HUES6 (cell line): ENCODE measurements at regions not wholly inside any gene's neighbourhood (a gene's known extent, or its start where the extent isn't known, plus 50 kb on each side); places are given as distances from the start of the nearest gene placed in this dataset.

ENCODE experiments used
- H3K27ac ChIP-seq: 2 replicates; pipeline ENCODE4 v1.7.0; 2013; ENCODE audit warnings: low read depth, mild to moderate bottlenecking, low read length, inconsistent platforms
- H3K27me3 ChIP-seq: 2 replicates; pipeline ENCODE4 v1.6.1; 2013; ENCODE audit warnings: low read length; ENCODE audit not compliant: control insufficient read depth, insufficient read depth
- H3K36me3 ChIP-seq: 2 replicates; pipeline ENCODE4 v1.6.1; 2013; ENCODE audit warnings: low read length; ENCODE audit not compliant: control insufficient read depth, insufficient read depth
- H3K4me1 ChIP-seq: 2 replicates; pipeline ENCODE4 v1.6.1; 2013; ENCODE audit warnings: low read length; ENCODE audit not compliant: control insufficient read depth, insufficient read depth
- H3K4me3 ChIP-seq: 2 replicates; pipeline ENCODE4 v1.5.1; 2013; ENCODE audit warnings: low read depth, low read length
- H3K9ac ChIP-seq: one replicate; pipeline ENCODE4 v1.6.1; 2013; ENCODE audit warnings: mild to moderate bottlenecking, low read length
- H3K9me3 ChIP-seq: 2 replicates; pipeline ENCODE4 v1.6.1; 2013; ENCODE audit warnings: low read depth, low read length; ENCODE audit not compliant: control insufficient read depth, insufficient read depth

GRCh38 chr19:30665449-30665848 is 293.3 kb downstream of the ZNF536 start:
- H3K4me1 ChIP-seq = peaks cover 10% of the 10 kb centered on the region
- H3K9ac ChIP-seq = no peak overlapping the region
- H3K27me3 ChIP-seq = peaks cover 5% of the 10 kb centered on the region
- no peaks in the 10 kb centered on the region for H3K9me3 ChIP-seq
- no peak overlapping the region for H3K27ac ChIP-seq
- no peaks in the 10 kb centered on the region for H3K36me3 ChIP-seq
- H3K4me3 ChIP-seq = no peak overlapping the region

GRCh38 chr19:30663611-30664174 is 291.5 kb downstream of the ZNF536 start:
- Histone ChIP-seq H3K27me3 (no peaks in the 10 kb centered on the region), H3K9me3 (no peaks in the 10 kb centered on the region), H3K4me1 (peaks cover 10% of the 10 kb centered on the region), H3K36me3 (no peaks in the 10 kb centered on the region), H3K9ac (no peak overlapping the region), H3K27ac (no peak overlapping the region), H3K4me3 (no peak overlapping the region)

- Histone ChIP-seq H3K4me1 (peaks cover 10% of the 10 kb centered on the region), H3K36me3 (no peaks in the 10 kb centered on the region), H3K27ac (no peak overlapping the region), H3K27me3 (no peaks in the 10 kb centered on the region; the same call in 1 of the 2 replicates), H3K4me3 (no peak overlapping the region), H3K9me3 (no peaks in the 10 kb centered on the region), H3K9ac (no peak overlapping the region)
Observed at GRCh38 chr19:30662211-30662861, 290.2 kb downstream of the ZNF536 start.

GRCh38 chr19:30659638-30660037 is 287.5 kb downstream of the ZNF536 start:
- Histone ChIP-seq H3K27ac (no peak overlapping the region), H3K9me3 (no peaks in the 10 kb centered on the region), H3K4me1 (peaks cover 10% of the 10 kb centered on the region), H3K9ac (no peak overlapping the region), H3K4me3 (no peak overlapping the region), H3K27me3 (peaks cover 3% of the 10 kb centered on the region), H3K36me3 (no peaks in the 10 kb centered on the region)

GRCh38 chr19:30656520-30657100 is 284.4 kb downstream of the ZNF536 start:
- H3K36me3 ChIP-seq = no peaks in the 10 kb centered on the region

GRCh38 chr19:30653646-30654386 is 281.6 kb downstream of the ZNF536 start:
- Histone ChIP-seq H3K9me3 (no peaks in the 10 kb centered on the region), H3K27ac (no peak overlapping the region), H3K9ac (no peak overlapping the region), H3K27me3 (peaks cover 3% of the 10 kb centered on the region), H3K36me3 (no peaks in the 10 kb centered on the region), H3K4me3 (no peak overlapping the region), H3K4me1 (peaks cover 2% of the 10 kb centered on the region; the same call in 1 of the 2 replicates)

More at GRCh38 chr19:30656520-30657100, 284.4 kb downstream of the ZNF536 start:
- Histone ChIP-seq H3K27me3 (peaks cover 3% of the 10 kb centered on the region), H3K4me1 (no peaks in the 10 kb centered on the region), H3K9ac (no peak overlapping the region), H3K27ac (no peak overlapping the region), H3K9me3 (no peaks in the 10 kb centered on the region), H3K4me3 (no peak overlapping the region)

GRCh38 chr19:30652751-30653150 is 280.6 kb downstream of the ZNF536 start:
- no peaks in the 10 kb centered on the region for H3K9me3 ChIP-seq
- no peak overlapping the region for H3K27ac ChIP-seq
- H3K9ac ChIP-seq = no peak overlapping the region
- H3K27me3 ChIP-seq = peaks cover 3% of the 10 kb centered on the region
- no peaks in the 10 kb centered on the region for H3K36me3 ChIP-seq
- H3K4me1 ChIP-seq = peaks cover 2% of the 10 kb centered on the region; the same call in 1 of the 2 replicates
- H3K4me3 ChIP-seq = no peak overlapping the region

- H3K27me3 ChIP-seq = peaks cover 2% of the 10 kb centered on the region
- no peaks in the 10 kb centered on the region for H3K36me3 ChIP-seq
Observed at GRCh38 chr19:30651691-30652090, 279.5 kb downstream of the ZNF536 start.

GRCh38 chr19:30651066-30651465 is 278.9 kb downstream of the ZNF536 start:
- Histone ChIP-seq H3K4me1 (peaks cover 2% of the 10 kb centered on the region; the same call in 1 of the 2 replicates), H3K27me3 (no peaks in the 10 kb centered on the region; the same call in 1 of the 2 replicates), H3K36me3 (no peaks in the 10 kb centered on the region), H3K4me3 (no peak overlapping the region), H3K27ac (no peak overlapping the region), H3K9ac (no peak overlapping the region), H3K9me3 (no peaks in the 10 kb centered on the region)

More at GRCh38 chr19:30651691-30652090, 279.5 kb downstream of the ZNF536 start:
- H3K4me1 ChIP-seq = peaks cover 2% of the 10 kb centered on the region; the same call in 1 of the 2 replicates
- no peaks in the 10 kb centered on the region for H3K9me3 ChIP-seq
- no peak overlapping the region for H3K4me3 ChIP-seq
- H3K27ac ChIP-seq = no peak overlapping the region
- H3K9ac ChIP-seq = no peak overlapping the region

- Histone ChIP-seq H3K27me3 (no peaks in the 10 kb centered on the region), H3K36me3 (no peaks in the 10 kb centered on the region), H3K27ac (no peak overlapping the region), H3K9me3 (no peaks in the 10 kb centered on the region), H3K4me3 (no peak overlapping the region), H3K4me1 (peaks cover 2% of the 10 kb centered on the region; the same call in 1 of the 2 replicates), H3K9ac (no peak overlapping the region)
Observed at GRCh38 chr19:30649934-30650614, 277.9 kb downstream of the ZNF536 start.
